ENCODE measurements at regions not wholly inside any gene's neighbourhood (a gene's known extent, or its start where the extent isn't known, plus 50 kb on each side); places are given as distances from the start of the nearest gene placed in this dataset.

- peaks cover 3% of the 10 kb centered on the region for H3K27me3 Mint-ChIP-seq (ENCODE audit: unreplicated experiment)
- H3K36me3 Mint-ChIP-seq (ENCODE audit: unreplicated experiment), result no peaks in the 10 kb centered on the region
- DNase-seq, result no peak
- H3K4me3 Mint-ChIP-seq (ENCODE audit: unreplicated experiment), result no peak overlapping the region
- no peak for TF ChIP-seq CTCF (IDR thresholded peaks at IDR 0.05; ENCODE audit: partially characterized antibody, unreplicated experiment)
- H3K4me1 Mint-ChIP-seq (ENCODE audit: low read depth, unreplicated experiment), result no peaks in the 10 kb centered on the region
- no peak overlapping the region for H3K27ac Mint-ChIP-seq (ENCODE audit: unreplicated experiment)
- no peaks in the 10 kb centered on the region for H3K9me3 Mint-ChIP-seq (ENCODE audit: unreplicated experiment)
Measured at GRCh38 chr11:128285321-128285720, 302.0 kb downstream of the ETS1 start.

GRCh38 chr11:128284634-128285033, 302.7 kb downstream of the ETS1 start:
- Mint-ChIP-seq H3K27me3 (ENCODE audit: unreplicated experiment) (peaks cover 1% of the 10 kb centered on the region), H3K27ac (ENCODE audit: unreplicated experiment) (no peak overlapping the region), H3K4me1 (ENCODE audit: low read depth, unreplicated experiment) (no peaks in the 10 kb centered on the region), H3K9me3 (ENCODE audit: unreplicated experiment) (no peaks in the 10 kb centered on the region), H3K36me3 (ENCODE audit: unreplicated experiment) (no peaks in the 10 kb centered on the region), H3K4me3 (ENCODE audit: unreplicated experiment) (no peak overlapping the region)
- DNase-seq, result no peak
- no peak for TF ChIP-seq CTCF (IDR thresholded peaks at IDR 0.05; ENCODE audit: partially characterized antibody, unreplicated experiment)

- H3K4me3 Mint-ChIP-seq (ENCODE audit: unreplicated experiment), result no peak overlapping the region
- no peak overlapping the region for H3K27ac Mint-ChIP-seq (ENCODE audit: unreplicated experiment)
- no peaks in the 10 kb centered on the region for H3K36me3 Mint-ChIP-seq (ENCODE audit: unreplicated experiment)
- H3K9me3 Mint-ChIP-seq (ENCODE audit: unreplicated experiment), result no peaks in the 10 kb centered on the region
- H3K4me1 Mint-ChIP-seq (ENCODE audit: low read depth, unreplicated experiment), result no peaks in the 10 kb centered on the region
- peaks cover 1% of the 10 kb centered on the region for H3K27me3 Mint-ChIP-seq (ENCODE audit: unreplicated experiment)
- TF ChIP-seq CTCF (IDR thresholded peaks at IDR 0.05; ENCODE audit: partially characterized antibody, unreplicated experiment), result no peak
- no peak for DNase-seq
Measured at GRCh38 chr11:128283451-128283850, 303.9 kb downstream of the ETS1 start.

- H3K9me3 Mint-ChIP-seq (ENCODE audit: unreplicated experiment), result no peaks in the 10 kb centered on the region
Measured at GRCh38 chr11:128282053-128282452, 305.3 kb downstream of the ETS1 start.

GRCh38 chr11:128279866-128280265, 307.5 kb downstream of the ETS1 start:
- DNase-seq, result no peak
- no peaks in the 10 kb centered on the region for H3K9me3 Mint-ChIP-seq (ENCODE audit: unreplicated experiment)
- TF ChIP-seq CTCF (IDR thresholded peaks at IDR 0.05; ENCODE audit: partially characterized antibody, unreplicated experiment), result no peak
- peaks cover 3% of the 10 kb centered on the region for H3K36me3 Mint-ChIP-seq (ENCODE audit: unreplicated experiment)
- no peak overlapping the region for H3K4me3 Mint-ChIP-seq (ENCODE audit: unreplicated experiment)
- H3K27me3 Mint-ChIP-seq (ENCODE audit: unreplicated experiment), result no peaks in the 10 kb centered on the region
- H3K4me1 Mint-ChIP-seq (ENCODE audit: low read depth, unreplicated experiment), result no peaks in the 10 kb centered on the region
- H3K27ac Mint-ChIP-seq (ENCODE audit: unreplicated experiment), result no peak overlapping the region

More at GRCh38 chr11:128282053-128282452, 305.3 kb downstream of the ETS1 start:
- Mint-ChIP-seq H3K36me3 (ENCODE audit: unreplicated experiment) (no peaks in the 10 kb centered on the region), H3K4me1 (ENCODE audit: low read depth, unreplicated experiment) (no peaks in the 10 kb centered on the region), H3K4me3 (ENCODE audit: unreplicated experiment) (no peak overlapping the region), H3K27ac (ENCODE audit: unreplicated experiment) (no peak overlapping the region), H3K27me3 (ENCODE audit: unreplicated experiment) (no peaks in the 10 kb centered on the region)
- no peak for DNase-seq
- no peak for TF ChIP-seq CTCF (IDR thresholded peaks at IDR 0.05; ENCODE audit: partially characterized antibody, unreplicated experiment)
